Hepatocyte (in vitro differentiated cells): ENCODE measurements at regions not wholly inside any gene's neighbourhood (a gene's known extent, or its start where the extent isn't known, plus 50 kb on each side); places are given as distances from the start of the nearest gene placed in this dataset.

Source experiments
- CTCF ChIP-seq: fragments of 200-600 bp; sonication (generic); IDR thresholded peaks from 2 replicates; pipeline ENCODE4 v1.5.1; 2016; ENCODE audit warnings: antibody characterized with exemption, mild to moderate bottlenecking; ENCODE audit not compliant: poor library complexity
- EZH2 ChIP-seq: fragments of 200-600 bp; sonication (generic); IDR thresholded peaks from 2 replicates; pipeline ENCODE4 v1.6.1; 2016; ENCODE audit warnings: antibody characterized with exemption, mild to moderate bottlenecking, borderline replicate concordance

GRCh38 chr21:26632691-26633090 is 59.6 kb upstream of the CYYR1 start:
- TF ChIP-seq EZH2 (no peak), CTCF (no peak)
